Muscle layer of colon (tissue), 2 donors: ENCODE measurements at regions not wholly inside any gene's neighbourhood (a gene's known extent, or its start where the extent isn't known, plus 50 kb on each side); places are given as distances from the start of the nearest gene placed in this dataset.

Experiments used
- H3K27ac ChIP-seq: one replicate; pipeline ENCODE4 v1.7.0; 2013; ENCODE audit warnings: low read depth, mild to moderate bottlenecking, low read length, moderate library complexity
- H3K27me3 ChIP-seq, 2 donors: one replicate each; pipeline ENCODE4 v1.7.0; 2013; ENCODE audit warnings: low read length in 2 of 2, mild to moderate bottlenecking in 2 of 2; ENCODE audit not compliant: insufficient read depth in 2 of 2, control insufficient read depth in 1 of 2
- H3K36me3 ChIP-seq: one replicate; pipeline ENCODE4 v1.7.0; 2013; ENCODE audit warnings: mild to moderate bottlenecking, low read length; ENCODE audit not compliant: insufficient read depth
- H3K4me1 ChIP-seq: one replicate; pipeline ENCODE4 v1.7.0; 2013; ENCODE audit warnings: mild to moderate bottlenecking, low read length; ENCODE audit not compliant: insufficient read depth
- H3K4me3 ChIP-seq, 2 donors: one replicate each; pipeline ENCODE4 v1.7.0; 2013; ENCODE audit warnings: low read length in 2 of 2, low read depth in 1 of 2, mild to moderate bottlenecking in 1 of 2, moderate library complexity in 1 of 2
- H3K9ac ChIP-seq: one replicate; pipeline ENCODE4 v1.7.0; 2013; ENCODE audit warnings: low read length
- H3K9me3 ChIP-seq: one replicate; pipeline ENCODE4 v1.7.0; 2013; ENCODE audit warnings: mild to moderate bottlenecking, low read length
- donor health status: abdominal sarcoma.
- donor health status: Adenocarcinoma of cecum.

GRCh38 chr12:59873136-59873535 lies 277.3 kb downstream of the SLC16A7 start:
- Histone ChIP-seq H3K4me3 (no peak overlapping the region), H3K27ac (no peak overlapping the region), H3K36me3 (no peaks in the 10 kb centered on the region), H3K27me3 (no peaks in the 10 kb centered on the region), H3K9ac (no peak overlapping the region), H3K4me1 (no peaks in the 10 kb centered on the region), H3K9me3 (no peaks in the 10 kb centered on the region)

DNA sequence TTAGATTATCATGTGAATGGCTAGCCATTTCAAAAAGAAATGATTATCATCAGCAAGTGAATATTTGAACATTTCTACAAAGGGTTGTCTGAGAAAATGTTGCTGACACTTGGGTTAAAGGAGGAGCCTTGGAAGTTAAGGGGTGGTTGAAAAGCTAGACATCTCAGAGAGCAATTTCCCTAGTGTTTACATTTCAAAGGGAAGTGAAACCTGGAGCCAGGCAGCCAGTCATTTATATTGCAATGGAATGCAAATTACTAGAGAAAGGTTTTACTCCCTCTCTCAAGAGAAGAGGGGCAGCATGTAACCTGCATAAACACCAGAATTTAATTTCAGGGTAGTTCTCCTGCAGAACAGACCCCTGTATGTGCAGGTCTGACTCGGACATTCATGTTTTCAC lies 279.0 kb downstream of the SLC16A7 start:
- Histone ChIP-seq H3K9ac (no peak overlapping the region), H3K9me3 (no peaks in the 10 kb centered on the region), H3K27ac (no peak overlapping the region), H3K27me3 (no peaks in the 10 kb centered on the region), H3K4me1 (no peaks in the 10 kb centered on the region), H3K36me3 (no peaks in the 10 kb centered on the region), H3K4me3 (no peak overlapping the region)

- no peaks in the 10 kb centered on the region for H3K4me1 ChIP-seq
- no peaks in the 10 kb centered on the region for H3K9me3 ChIP-seq
- no peak overlapping the region for H3K4me3 ChIP-seq
- no peaks in the 10 kb centered on the region for H3K36me3 ChIP-seq
- no peak overlapping the region for H3K9ac ChIP-seq
- no peaks in the 10 kb centered on the region for H3K27me3 ChIP-seq
- H3K27ac ChIP-seq, result no peak overlapping the region
Observed at GRCh38 chr12:59886131-59886733, 290.4 kb downstream of the SLC16A7 start.

GRCh38 chr12:59887178-59887577 lies 291.3 kb downstream of the SLC16A7 start:
- Histone ChIP-seq H3K27me3 (no peaks in the 10 kb centered on the region), H3K9me3 (no peaks in the 10 kb centered on the region), H3K4me3 (no peak overlapping the region), H3K4me1 (no peaks in the 10 kb centered on the region), H3K27ac (no peak overlapping the region), H3K36me3 (no peaks in the 10 kb centered on the region), H3K9ac (no peak overlapping the region)

GRCh38 chr12:59890896-59891579 lies 295.2 kb downstream of the SLC16A7 start:
- no peaks in the 10 kb centered on the region for H3K27me3 ChIP-seq
- no peaks in the 10 kb centered on the region for H3K9me3 ChIP-seq
- H3K4me1 ChIP-seq, result no peaks in the 10 kb centered on the region
- H3K36me3 ChIP-seq, result no peaks in the 10 kb centered on the region
- no peak overlapping the region for H3K4me3 ChIP-seq
- no peak overlapping the region for H3K27ac ChIP-seq
- H3K9ac ChIP-seq, result no peak overlapping the region

GRCh38 chr12:59895166-59895775 lies 299.4 kb downstream of the SLC16A7 start:
- Histone ChIP-seq H3K9me3 (no peaks in the 10 kb centered on the region), H3K27me3 (no peaks in the 10 kb centered on the region), H3K27ac (no peak overlapping the region), H3K4me1 (no peaks in the 10 kb centered on the region), H3K4me3 (no peak overlapping the region), H3K36me3 (no peaks in the 10 kb centered on the region), H3K9ac (no peak overlapping the region)

DNA sequence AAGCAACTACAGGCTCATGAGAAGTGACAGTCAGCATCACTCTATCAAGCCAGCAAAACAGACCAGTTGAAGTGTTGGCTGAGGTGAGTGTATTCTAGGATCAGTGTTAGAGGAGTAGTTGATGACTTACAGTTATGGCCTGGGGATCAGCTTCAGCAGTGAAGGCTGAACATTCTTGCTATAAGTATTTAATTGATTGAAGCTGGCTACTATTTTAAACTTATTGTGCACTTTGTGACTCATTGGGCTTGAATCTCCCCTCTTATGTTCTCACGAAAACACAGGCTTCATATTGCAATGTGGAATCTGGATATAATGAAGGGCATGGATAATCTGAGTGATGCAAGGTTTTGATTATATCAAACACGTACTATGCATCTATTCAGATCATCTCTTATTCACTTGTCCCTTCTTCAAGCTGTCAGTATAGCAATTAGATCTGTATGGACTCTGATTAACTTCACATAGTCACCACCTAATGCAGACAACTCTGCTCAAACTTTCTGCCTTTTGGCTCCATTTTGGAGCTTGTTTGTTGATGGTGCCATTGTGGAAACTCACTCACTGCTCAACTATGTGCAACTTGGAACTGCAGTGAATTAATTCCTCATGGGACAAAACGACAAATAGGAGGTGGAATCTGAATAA lies 309.2 kb downstream of the SLC16A7 start:
- Histone ChIP-seq H3K4me3 (no peak overlapping the region), H3K27ac (no peak overlapping the region), H3K4me1 (no peaks in the 10 kb centered on the region), H3K9ac (no peak overlapping the region), H3K27me3 (no peaks in the 10 kb centered on the region), H3K9me3 (no peaks in the 10 kb centered on the region), H3K36me3 (no peaks in the 10 kb centered on the region)

- no peaks in the 10 kb centered on the region for H3K36me3 ChIP-seq
- H3K9ac ChIP-seq, result no peak overlapping the region
- H3K27ac ChIP-seq, result no peak overlapping the region
- no peaks in the 10 kb centered on the region for H3K9me3 ChIP-seq
- H3K4me3 ChIP-seq, result no peak overlapping the region
- H3K4me1 ChIP-seq, result no peaks in the 10 kb centered on the region
- no peaks in the 10 kb centered on the region for H3K27me3 ChIP-seq
Observed at GRCh38 chr12:59911516-59911915, 315.7 kb downstream of the SLC16A7 start.

DNA sequence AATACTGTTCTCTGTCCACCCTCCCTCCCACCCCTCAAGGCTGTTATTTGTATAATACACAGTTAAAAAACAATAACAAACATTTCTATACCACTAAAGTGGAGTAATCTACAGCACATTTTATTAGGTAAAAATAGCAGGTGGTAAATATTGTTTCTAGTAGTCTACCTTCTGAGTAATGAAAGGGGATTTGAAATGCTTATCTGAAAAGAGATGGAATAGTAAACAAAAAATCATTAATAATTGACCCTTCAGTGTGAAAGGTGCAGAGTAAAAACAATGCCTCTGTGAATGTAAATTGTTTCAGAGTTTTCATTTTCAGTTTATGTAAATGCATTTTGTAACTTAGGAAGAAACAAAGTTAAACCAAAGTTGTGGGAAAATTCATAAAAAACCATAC lies 321.2 kb downstream of the SLC16A7 start:
- Histone ChIP-seq H3K27me3 (no peaks in the 10 kb centered on the region), H3K4me1 (no peaks in the 10 kb centered on the region), H3K9me3 (no peaks in the 10 kb centered on the region), H3K27ac (no peak overlapping the region), H3K36me3 (no peaks in the 10 kb centered on the region), H3K4me3 (no peak overlapping the region), H3K9ac (no peak overlapping the region)

DNA sequence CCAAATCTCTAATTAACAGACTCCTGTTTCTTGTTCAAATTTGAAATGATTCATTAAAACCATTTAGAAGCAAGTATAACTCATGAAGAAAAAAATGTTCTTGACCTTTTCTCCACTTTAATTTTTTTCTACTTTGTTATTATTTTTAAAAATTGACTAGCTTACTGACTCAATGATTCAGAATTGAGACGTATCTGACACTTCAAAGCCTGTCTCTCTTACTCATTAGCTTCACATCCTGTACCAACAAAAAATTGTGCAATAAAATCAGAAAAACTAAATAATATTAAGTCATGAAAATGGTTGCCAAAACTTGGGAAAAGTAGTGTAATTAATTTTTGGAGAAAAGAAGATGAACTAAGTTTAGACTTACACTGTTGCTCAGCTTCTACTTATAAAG lies 331.2 kb downstream of the SLC16A7 start:
- no peaks in the 10 kb centered on the region for H3K36me3 ChIP-seq
- no peaks in the 10 kb centered on the region for H3K27me3 ChIP-seq
- H3K27ac ChIP-seq, result no peak overlapping the region
- H3K9ac ChIP-seq, result no peak overlapping the region
- H3K4me3 ChIP-seq, result no peak overlapping the region
- no peaks in the 10 kb centered on the region for H3K9me3 ChIP-seq
- H3K4me1 ChIP-seq, result no peaks in the 10 kb centered on the region

DNA sequence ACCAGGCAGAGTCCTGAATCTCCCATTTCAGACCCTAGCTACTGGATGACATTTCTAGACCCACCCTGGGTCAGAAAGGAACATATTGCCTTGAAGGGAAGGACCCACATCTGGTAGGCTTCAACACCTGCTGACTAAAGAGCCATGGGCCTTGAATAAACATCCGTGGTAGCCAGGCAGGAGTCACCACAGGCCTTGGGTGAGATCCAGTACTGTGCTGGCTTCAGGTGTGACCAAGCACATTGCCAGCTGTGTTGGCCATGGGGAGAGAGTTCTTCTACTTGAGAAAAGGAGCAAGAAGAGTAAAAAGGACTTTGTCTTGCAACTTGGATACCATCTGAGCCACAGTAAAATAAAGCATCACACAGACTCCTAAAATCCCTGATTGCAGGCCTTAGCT lies 332.6 kb downstream of the SLC16A7 start:
- H3K4me1 ChIP-seq, result no peaks in the 10 kb centered on the region
- H3K9ac ChIP-seq, result no peak overlapping the region
- no peaks in the 10 kb centered on the region for H3K27me3 ChIP-seq
- no peak overlapping the region for H3K27ac ChIP-seq
- H3K36me3 ChIP-seq, result no peaks in the 10 kb centered on the region
- H3K9me3 ChIP-seq, result no peaks in the 10 kb centered on the region
- no peak overlapping the region for H3K4me3 ChIP-seq
